GM21529 (cell line): ENCODE measurements at regions not wholly inside any gene's neighbourhood (a gene's known extent, or its start where the extent isn't known, plus 50 kb on each side); places are given as distances from the start of the nearest gene placed in this dataset.

Experiments
- ATAC-seq: cut with Tn5 transposase; IDR thresholded peaks from one replicate; pipeline ENCODE4 v1.9.1; 2021; ENCODE audit not compliant: unreplicated experiment

GRCh38 chr10:16348891-16349290, 87.9 kb upstream of the PTER start:
- no peak for ATAC-seq

DNA sequence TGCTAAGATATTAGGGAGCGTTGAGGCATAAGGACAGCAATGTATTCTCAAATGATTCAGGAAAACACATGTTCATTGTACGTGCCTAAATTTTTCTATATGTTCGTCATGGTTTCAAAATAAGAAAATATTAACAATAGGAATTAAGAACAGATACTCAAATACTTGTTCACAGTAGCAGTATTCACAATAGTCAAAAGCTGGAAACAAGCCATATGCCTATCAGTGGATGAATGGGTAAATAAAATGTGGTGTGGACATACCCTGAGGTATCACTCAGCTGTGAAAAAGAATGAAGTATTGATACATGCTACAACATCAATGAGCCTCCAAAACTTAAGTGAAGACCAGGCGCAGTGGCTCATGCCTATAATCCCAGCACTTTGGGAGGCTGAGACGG, 84.7 kb upstream of the PTER start:
- ATAC-seq, result no peak

DNA sequence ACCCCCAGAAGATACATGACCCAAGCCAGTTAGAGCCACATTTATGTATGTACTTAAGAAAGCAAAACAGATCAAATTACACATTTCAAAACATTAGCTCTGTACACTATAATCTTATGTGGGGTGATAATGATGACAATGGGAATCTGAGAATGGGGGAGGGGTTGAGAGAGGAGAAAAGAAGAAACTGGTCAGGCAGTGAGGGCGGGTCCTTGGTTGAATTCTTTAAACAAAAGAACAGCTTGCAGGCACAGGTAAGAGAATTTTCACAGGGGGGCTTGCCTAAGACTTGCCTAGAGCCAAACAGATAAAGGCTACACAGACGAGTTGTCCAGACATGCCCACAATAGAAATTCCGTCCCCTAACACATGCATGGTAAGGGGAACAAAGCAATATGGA, 76.8 kb upstream of the PTER start:
- no peak for ATAC-seq

GRCh38 chr10:16360425-16360824, 76.4 kb upstream of the PTER start:
- ATAC-seq, result no peak

DNA sequence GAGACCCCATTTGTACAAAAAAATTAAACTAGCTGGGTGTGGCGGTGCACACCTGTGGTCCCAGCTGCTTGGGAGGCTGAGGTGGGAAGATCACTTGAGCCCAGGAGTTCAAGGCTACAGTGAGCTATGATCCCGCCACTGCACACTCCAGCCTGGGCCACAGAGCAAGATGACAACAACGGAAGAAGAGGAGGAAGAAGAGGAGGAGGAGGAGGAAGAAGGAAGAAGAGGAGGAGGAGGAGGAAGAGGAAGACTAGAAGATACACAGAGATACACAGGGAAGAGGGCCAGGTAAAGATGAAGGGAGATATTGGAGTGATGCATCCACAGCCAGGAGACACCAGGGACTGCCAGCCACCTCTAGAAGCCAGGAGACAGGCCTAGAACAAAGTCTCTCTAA, 75.7 kb upstream of the PTER start:
- no peak for ATAC-seq

- no peak for ATAC-seq
Measured at GRCh38 chr10:16363741-16364140, 73.1 kb upstream of the PTER start.

DNA sequence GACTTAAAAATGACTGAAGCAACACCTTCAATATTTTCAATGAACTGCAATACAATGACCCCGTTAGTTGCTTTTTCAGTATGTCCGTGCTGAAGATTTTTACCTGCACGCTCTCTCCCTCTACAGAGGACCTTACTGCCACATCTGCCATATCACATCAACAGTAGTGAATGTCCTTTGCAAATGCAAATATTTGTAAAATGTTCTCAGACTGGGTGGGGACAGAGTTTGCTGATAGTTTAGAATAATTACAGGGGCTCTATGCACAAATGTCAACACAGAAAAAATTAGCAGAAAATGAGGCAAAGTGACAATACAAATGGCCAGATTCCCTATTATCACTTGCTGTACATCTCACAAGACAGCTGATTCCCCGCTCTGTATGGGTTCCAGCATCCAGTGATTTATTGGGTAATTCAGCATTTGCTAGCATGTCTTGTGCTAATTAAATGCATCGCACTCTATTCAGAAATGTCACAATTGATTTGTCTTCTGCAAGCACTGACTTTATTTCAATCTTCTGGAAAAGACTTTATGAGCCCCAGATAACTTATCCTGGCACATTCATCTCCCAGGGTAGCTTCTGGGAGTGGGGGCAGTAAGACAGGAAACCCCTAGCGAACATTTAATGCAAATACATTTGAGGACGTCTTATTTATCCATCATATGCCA, 69.1 kb upstream of the PTER start:
- ATAC-seq, result no peak

- peak; percentile 73 for ATAC-seq
Measured at GRCh38 chr10:16381083-16381482, 55.7 kb upstream of the PTER start.

DNA sequence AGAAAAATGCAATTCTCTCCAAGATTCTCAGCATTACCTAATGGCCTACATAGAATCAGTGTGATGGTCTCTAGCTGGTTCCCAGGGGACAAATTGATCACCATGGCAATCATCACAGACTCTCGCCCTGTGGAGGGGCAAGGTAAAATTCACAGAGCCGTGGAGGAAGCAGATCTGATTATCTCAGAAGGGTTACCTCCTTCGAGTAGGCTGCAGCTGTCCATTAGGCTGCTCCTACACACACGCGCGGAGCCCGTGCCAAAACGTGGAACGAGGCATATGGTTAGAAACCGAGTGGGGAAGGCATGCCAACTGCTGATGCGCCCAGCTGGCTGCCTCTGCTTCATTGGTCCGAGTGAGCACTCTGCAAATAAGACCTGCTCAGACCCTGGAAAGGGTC, 52.8 kb upstream of the PTER start:
- no peak for ATAC-seq

DNA sequence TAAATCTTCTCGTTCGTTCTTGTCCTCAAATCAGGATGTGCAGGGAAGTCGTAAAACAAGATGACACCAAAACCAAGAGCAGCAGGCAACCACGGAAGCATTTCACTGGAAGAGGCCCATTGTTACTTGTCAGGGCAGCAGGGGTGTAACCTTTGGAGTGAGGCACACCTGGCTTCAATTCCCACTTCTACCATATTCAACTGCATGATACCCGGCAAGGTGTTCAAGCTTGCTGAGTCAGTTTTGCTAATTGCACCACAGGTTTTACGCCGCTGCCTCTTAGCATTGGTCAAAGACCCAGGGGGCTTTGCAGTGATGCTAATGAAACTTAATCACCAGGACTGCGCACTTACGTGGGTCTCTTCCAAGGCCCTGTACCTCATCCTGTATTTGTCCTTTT, 50.0 kb upstream of the PTER start:
- ATAC-seq, result no peak
